ENCODE measurements at regions not wholly inside any gene's neighbourhood (a gene's known extent, or its start where the extent isn't known, plus 50 kb on each side); places are given as distances from the start of the nearest gene placed in this dataset.

GRCh38 chr10:88172159-88172558, 308.7 kb downstream of the PTEN start:
- in situ Hi-C loops (cut with HindIII; ENCODE audit: low pct_ligation_motif_present, low pct_unique_long_range_greater_than_20kb, low sequenced_read_pairs), result no loop called here
- no peak for DNase-seq

GRCh38 chr10:88174391-88174790, 311.0 kb downstream of the PTEN start:
- in situ Hi-C loops (cut with HindIII; ENCODE audit: low pct_ligation_motif_present, low pct_unique_long_range_greater_than_20kb, low sequenced_read_pairs), result no loop called here
- no peak for DNase-seq

GRCh38 chr10:88178758-88179157, 315.3 kb downstream of the PTEN start:
- in situ Hi-C loops (cut with HindIII; ENCODE audit: low pct_ligation_motif_present, low pct_unique_long_range_greater_than_20kb, low sequenced_read_pairs), result no loop called here
- no peak for DNase-seq

GRCh38 chr10:88179831-88180230, 316.4 kb downstream of the PTEN start:
- no peak for DNase-seq
- in situ Hi-C loops (cut with HindIII; ENCODE audit: low pct_ligation_motif_present, low pct_unique_long_range_greater_than_20kb, low sequenced_read_pairs), result no loop called here

GRCh38 chr10:88181902-88182600, 318.6 kb downstream of the PTEN start:
- no peak for DNase-seq
- in situ Hi-C loops (cut with HindIII; ENCODE audit: low pct_ligation_motif_present, low pct_unique_long_range_greater_than_20kb, low sequenced_read_pairs), result no loop called here

GRCh38 chr10:88182601-88182930, 319.1 kb downstream of the PTEN start:
- in situ Hi-C loops (cut with HindIII; ENCODE audit: low pct_ligation_motif_present, low pct_unique_long_range_greater_than_20kb, low sequenced_read_pairs), result no loop called here
- DNase-seq, result no peak

GRCh38 chr10:88184543-88185297, 321.3 kb downstream of the PTEN start:
- in situ Hi-C loops (cut with HindIII; ENCODE audit: low pct_ligation_motif_present, low pct_unique_long_range_greater_than_20kb, low sequenced_read_pairs), result no loop called here
- no peak for DNase-seq

GRCh38 chr10:88185830-88186229, 322.4 kb downstream of the PTEN start:
- in situ Hi-C loops (cut with HindIII; ENCODE audit: low pct_ligation_motif_present, low pct_unique_long_range_greater_than_20kb, low sequenced_read_pairs), result no loop called here
- no peak for DNase-seq

- DNase-seq, result no peak
- in situ Hi-C loops (cut with HindIII; ENCODE audit: low pct_ligation_motif_present, low pct_unique_long_range_greater_than_20kb, low sequenced_read_pairs), result no loop called here
Observed at GRCh38 chr10:88186335-88186734, 322.9 kb downstream of the PTEN start.

- DNase-seq, result no peak
- in situ Hi-C loops (cut with HindIII; ENCODE audit: low pct_ligation_motif_present, low pct_unique_long_range_greater_than_20kb, low sequenced_read_pairs), result no loop called here
Observed at GRCh38 chr10:88187472-88187871, 324.0 kb downstream of the PTEN start.

- in situ Hi-C loops (cut with HindIII; ENCODE audit: low pct_ligation_motif_present, low pct_unique_long_range_greater_than_20kb, low sequenced_read_pairs), result no loop called here
- no peak for DNase-seq
Observed at GRCh38 chr10:88190123-88190522, 326.7 kb downstream of the PTEN start.

- in situ Hi-C loops (cut with HindIII; ENCODE audit: low pct_ligation_motif_present, low pct_unique_long_range_greater_than_20kb, low sequenced_read_pairs), result no loop called here
- no peak for DNase-seq
Observed at GRCh38 chr10:88190540-88191235, 327.3 kb downstream of the PTEN start.

GRCh38 chr10:88193018-88193417, 329.6 kb downstream of the PTEN start:
- no peak for DNase-seq
- in situ Hi-C loops (cut with HindIII; ENCODE audit: low pct_ligation_motif_present, low pct_unique_long_range_greater_than_20kb, low sequenced_read_pairs), result no loop called here

- no peak for DNase-seq
- in situ Hi-C loops (cut with HindIII; ENCODE audit: low pct_ligation_motif_present, low pct_unique_long_range_greater_than_20kb, low sequenced_read_pairs), result no loop called here
Observed at GRCh38 chr10:88194041-88194887, 330.8 kb downstream of the PTEN start.

GRCh38 chr10:88194961-88195367, 331.5 kb downstream of the PTEN start:
- DNase-seq, result no peak
- in situ Hi-C loops (cut with HindIII; ENCODE audit: low pct_ligation_motif_present, low pct_unique_long_range_greater_than_20kb, low sequenced_read_pairs), result no loop called here

GRCh38 chr10:88195841-88196240, 332.4 kb downstream of the PTEN start:
- in situ Hi-C loops (cut with HindIII; ENCODE audit: low pct_ligation_motif_present, low pct_unique_long_range_greater_than_20kb, low sequenced_read_pairs), result no loop called here

GRCh38 chr10:88196291-88196690, 332.9 kb downstream of the PTEN start:
- no peak for DNase-seq
- in situ Hi-C loops (cut with HindIII; ENCODE audit: low pct_ligation_motif_present, low pct_unique_long_range_greater_than_20kb, low sequenced_read_pairs), result no loop called here

More at GRCh38 chr10:88195841-88196240, 332.4 kb downstream of the PTEN start:
- DNase-seq, result no peak

GRCh38 chr10:88198023-88198422, 334.6 kb downstream of the PTEN start:
- in situ Hi-C loops (cut with HindIII; ENCODE audit: low pct_ligation_motif_present, low pct_unique_long_range_greater_than_20kb, low sequenced_read_pairs), result no loop called here
- no peak for DNase-seq

Data from ACHN (cell line).